ENCODE measurements at regions not wholly inside any gene's neighbourhood (a gene's known extent, or its start where the extent isn't known, plus 50 kb on each side); places are given as distances from the start of the nearest gene placed in this dataset.

DNA sequence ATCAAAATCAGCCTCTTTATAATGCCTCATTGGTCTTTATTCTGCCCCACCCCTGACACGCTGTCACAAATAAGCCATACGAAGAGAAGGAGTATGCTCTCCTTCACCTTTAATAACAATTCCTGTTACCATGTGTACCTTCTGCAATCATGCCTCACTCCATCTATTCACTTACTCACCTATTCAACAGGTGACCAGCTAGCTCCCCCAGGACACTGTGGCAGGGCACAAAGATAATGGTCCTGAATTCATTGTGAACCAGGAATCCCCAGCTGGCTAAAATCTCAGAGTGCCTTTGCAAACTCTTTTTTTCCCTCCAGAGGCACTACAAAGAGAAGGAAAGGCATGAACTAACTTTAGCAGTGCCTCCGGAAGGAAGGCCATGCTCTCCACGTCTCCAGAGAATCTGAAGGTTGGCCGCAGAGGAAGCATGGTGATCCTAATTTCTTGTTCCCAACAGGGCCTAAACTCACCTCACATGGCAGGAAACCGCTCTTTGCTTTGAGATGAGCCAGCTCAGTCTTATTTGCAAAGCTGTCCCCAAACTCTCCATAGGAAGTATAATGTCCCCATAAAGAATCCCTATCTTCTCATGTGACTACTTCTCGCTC is 590.3 kb downstream of the BUD13 start:
- DNase-seq (ENCODE audit: low spot score), result no peak

DNA sequence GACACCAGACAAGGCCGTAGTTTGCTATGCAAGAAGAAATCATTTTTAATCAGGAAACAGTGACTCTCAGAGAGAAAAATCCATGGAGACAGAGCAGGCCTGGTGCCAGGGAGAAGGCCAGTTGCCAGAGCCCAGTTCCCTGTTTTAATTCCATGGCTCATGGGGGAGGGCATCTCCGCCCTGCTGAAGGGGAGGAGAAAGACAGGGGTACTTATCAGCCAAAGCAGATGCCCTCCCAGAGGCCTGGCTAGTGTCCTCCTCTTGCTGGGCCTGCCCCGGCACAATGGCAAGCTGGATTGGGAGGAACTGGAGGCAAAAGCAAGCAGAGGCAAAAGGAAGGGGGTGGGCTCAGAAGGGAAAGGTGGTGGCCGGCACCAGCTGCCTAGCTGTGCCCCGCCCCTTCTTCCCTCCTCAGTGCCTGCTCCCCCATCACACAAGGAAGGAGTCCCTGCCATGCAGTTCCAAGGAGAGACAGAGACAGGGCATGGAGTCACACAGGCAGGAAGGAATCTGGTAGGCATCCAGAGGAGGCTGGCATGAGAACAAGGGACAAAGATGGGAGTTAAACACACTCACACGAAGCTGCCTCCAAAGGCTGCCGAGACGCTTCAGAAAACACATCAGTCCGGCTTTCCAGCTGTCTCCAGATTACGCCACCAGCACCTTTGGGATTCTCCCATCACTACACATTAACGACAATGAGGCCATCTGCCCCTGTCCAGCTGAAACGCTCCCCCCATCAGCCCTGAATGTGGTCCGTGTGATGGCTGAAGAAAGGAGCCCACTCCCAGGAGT is 591.8 kb downstream of the BUD13 start:
- DNase-seq (ENCODE audit: low spot score), result no peak

DNA sequence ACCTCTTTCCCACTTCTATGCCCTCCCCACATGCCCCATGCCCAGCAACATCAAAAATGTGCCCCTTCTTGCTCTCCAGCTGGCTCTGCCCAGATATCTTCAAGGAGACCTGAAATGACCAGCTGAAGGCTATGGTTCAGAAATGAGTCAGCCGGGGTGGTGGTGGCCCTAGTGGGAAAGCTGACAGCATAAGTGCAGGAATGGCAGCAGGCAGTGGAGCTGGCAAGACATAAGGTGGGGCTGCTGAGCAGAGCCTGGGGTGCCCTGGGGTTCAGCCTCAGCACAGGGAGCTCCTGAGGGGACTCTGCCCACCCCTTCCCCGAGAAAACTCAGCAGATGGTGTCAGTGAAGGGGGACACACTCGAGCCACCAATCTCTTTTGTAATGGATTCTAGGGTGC is 593.4 kb downstream of the BUD13 start:
- no peak for DNase-seq (ENCODE audit: low spot score)

DNA sequence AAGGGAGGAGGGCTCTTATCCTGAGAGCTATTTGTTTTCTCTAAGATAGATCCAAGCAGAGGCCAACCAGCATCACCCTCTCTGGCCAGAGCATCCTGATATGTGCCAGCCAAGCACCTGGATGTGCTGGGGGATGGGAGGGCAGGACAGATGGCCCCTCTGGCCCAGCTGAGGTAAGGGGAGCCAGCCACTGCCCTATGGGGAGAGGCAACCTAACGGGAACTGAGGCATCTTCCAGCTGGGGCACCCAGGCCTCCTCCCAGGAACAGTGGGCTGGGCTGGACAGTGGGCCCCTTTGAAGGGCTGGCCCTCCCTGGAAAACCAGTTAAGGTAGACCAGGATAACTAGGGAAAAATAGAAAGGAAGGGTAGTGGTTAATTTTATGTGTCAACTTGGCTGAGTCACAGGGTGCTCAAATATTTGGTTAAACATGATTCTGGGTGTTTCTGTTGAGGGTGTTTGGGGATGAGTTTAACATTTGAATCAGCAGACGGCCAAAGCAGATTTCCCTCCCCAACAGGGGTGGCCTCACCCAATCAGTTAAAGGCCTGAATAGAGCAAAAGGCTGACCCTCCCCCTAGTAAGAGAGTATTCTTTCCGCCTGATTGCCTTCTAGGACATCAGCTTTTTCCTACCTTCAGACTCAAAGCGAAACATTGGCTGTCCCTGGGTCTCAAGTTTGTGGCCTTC is 595.1 kb downstream of the BUD13 start:
- no peak for DNase-seq (ENCODE audit: low spot score)

DNA sequence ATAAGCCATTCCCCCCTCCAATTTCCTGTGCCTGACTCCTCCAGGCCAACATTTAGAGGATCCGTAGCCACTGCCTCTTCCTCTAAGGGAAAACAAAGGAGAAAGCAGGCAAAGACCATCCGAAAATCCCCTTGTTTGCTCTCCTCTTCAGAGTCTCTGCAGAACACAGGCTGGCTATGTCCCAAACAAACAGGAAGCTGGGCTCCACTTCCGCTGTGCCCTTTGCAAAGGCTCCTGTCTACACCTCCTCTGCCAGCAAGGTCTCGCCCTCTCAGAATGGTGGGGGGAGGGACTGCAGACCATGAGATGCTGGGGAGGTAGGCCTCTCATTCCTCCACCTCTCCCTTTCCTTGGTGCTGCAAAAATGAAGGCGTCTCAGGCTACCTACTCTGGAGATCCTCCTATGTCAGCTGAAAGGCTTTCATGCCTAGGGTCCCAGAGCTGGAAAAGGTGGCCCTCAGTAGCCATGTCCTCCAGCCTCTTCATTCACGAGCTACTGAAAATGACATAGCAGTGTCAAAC is 596.2 kb downstream of the BUD13 start:
- no peak for DNase-seq (ENCODE audit: low spot score)

DNA sequence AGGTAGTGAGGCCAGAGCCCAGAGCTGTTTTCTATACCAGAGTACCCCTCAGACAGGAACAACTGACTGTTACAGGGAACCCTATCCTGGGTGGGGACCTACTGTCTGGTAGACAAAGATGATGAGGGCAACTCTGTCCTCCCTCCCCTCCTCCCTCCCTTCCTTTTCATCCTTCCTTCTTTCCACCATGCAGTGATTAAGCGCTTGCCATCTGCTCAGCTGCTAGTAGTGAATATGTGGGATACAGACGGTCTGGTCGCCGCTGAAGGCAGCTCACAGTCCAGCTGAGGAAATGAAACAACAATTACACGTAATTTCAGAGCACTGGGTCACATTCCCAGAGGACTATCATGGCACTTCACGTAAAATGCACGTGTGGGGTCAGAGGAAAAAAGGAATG is 597.1 kb downstream of the BUD13 start:
- DNase-seq (ENCODE audit: low spot score), result no peak

DNA sequence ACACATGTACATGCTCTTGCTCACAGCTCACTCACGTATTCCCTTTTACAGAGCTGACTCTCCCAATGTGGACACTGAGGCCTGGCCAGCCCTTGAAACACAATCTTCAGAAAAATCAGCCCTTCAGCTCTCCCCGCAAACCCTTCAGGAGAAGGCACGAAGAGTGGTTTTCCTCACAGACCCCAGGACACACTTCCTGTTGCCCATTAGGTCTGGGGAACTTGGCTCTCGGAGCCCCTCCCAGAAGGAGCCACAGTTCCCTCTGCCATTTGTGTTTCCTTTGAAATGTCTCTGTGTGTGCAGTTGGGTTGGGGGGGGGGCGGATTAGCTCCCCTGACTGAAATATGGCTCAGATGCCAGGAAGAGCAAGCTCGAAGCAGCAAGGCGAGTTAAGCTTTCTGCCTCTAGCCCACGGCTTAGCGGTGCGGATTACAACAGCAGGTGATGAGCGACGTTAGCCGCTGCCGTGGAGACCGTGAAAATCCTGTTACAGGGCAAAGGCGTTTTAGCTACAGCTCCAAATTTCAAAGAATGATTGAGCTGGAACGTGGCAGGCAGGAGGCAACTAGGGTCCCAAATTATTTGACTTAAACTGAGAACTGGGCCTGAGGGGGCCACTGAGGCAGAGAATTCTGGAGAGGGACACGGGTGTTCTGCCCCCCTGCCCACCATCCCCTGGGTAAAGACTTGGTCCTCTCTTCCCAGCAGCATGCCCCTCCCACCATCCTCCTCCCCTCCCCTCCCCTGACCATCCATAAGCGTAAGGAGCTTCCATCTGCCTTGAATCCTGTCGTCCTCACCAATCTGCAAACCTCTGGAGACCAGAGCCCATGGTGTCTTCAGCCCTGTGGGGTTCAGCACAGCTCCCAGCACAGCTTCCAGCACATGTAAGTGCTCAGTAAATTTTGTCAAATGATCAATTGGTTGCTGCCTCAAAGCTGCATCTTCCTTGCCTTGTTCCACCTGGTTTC is 598.6 kb downstream of the BUD13 start:
- DNase-seq (ENCODE audit: low spot score), result no peak

DNA sequence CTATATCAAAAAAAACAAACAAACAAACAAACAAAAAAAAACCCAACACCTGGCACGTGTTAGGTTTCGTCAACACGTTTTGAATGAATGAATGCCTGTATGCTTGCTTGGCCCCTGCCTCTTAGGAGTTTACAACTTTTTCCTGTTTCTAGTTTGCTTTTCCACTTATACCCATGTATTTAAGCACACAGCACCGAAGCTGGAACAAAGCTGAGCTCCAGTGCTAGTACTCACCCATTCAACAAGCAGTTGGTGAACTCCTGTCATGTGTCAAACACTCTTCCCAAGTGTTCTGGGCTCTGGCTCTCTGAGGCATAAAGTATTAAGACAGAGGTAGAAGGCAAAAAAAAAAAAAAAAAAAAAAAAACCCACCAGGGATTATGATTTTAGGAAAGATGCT is 599.3 kb downstream of the BUD13 start:
- no peak for DNase-seq (ENCODE audit: low spot score)

DNA sequence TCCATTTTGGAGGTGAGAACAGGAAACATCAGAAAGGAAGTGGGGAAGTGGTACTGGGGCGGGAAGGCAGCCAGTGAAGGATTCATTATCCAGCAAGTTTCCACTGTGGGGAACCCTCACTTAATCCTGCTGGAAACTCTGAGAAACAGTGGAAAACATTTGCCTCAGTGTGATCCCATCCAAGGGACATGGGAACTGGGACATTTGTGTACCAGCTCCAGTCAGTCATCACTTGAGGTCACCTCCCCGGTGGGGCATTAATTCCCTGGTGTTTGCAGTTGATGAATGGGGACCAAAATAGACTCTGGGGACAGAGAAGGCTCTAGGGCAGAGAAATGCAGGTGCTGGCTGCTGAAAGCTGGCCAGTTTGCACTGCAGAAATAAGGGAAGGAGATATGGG is 599.9 kb downstream of the BUD13 start:
- no peak for DNase-seq (ENCODE audit: low spot score)

DNA sequence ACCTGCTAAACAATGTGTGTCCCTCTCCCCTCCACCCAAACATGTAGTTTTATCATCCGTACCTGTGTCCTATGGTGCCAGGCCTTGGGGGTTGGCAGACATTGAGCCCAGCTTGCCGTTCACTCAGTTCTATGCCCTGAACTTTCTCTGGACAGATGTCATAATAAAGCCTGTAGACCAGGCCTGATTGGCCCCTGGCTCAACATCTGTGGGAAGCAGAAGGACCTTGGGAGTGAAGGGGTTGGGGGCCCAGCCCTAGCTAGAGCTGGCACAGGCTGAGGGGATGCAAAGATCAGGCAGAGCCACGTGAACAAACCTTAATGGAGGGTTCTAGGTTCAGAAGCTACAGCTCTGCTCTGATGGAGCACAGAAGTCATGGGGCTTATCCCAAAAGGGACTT is 600.6 kb downstream of the BUD13 start:
- DNase-seq (ENCODE audit: low spot score), result no peak

DNA sequence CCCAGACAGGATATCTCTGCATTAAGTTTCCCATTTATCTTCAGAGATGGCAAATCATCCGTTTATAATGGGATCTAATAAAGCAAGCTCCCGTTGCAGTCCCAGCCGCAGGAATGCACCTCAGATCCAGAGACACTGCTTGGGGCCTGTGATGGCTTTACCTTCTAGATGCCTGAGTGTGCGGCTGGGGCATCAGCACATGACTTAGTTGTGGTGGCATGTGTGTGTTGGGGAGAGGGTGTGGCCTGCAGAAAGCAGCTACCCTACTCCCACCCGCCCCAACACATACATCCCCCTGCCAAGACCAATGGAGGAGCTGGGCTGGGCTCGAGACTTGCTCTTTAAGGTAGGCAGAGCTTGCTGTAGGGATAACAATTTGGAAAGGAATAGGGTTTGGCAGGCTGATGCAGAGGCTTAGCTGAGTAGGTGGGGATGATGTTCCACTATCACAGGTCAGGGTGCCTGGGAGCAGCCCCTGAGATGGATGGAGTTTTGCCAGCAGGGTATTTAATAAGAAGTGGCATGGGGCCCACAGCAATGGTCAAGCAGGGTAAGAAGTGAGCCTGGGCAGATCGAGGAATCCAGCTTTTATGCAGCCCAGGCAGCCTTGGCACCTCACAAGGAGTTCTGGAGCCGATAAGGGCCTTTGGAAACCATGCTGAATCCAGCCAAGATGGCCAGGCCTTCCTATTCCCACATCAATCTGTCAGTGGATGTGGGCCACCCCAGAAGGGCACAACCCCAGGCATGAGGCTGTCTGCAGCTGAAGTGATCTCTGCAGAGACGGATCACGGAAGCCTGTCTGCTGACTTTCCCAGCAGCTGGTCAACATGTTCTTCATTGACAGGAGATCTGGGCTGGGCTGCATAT is 601.3 kb downstream of the BUD13 start:
- DNase-seq (ENCODE audit: low spot score), result no peak

DNA sequence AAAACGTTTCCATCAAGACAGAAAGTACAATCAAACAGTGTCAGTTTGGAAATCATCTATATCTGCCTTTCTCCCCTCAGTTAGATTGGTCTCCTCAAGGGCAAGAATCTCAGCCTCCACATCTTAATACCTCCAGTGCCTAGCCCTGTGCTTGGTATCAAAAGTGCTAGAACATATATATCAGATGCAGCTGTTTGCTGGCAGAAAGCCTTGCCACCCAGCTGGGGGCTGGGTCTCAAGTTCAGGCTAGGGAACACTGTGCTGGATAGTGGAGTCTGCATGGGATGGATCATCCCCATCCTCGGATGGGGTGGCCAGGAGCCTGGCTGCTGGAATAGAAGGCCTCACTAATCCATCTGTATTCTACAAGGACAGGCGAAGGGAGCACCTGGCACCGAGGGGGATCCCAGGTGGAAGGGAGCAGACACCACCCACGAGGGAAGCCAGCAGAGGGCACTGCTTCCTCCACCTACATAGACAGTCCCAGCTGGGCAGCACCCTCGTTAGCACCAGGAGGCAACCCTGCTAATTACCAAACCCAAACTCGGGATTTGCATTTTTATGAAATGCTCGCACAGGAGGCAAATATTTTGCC is 602.2 kb downstream of the BUD13 start:
- DNase-seq (ENCODE audit: low spot score), result no peak

DNA sequence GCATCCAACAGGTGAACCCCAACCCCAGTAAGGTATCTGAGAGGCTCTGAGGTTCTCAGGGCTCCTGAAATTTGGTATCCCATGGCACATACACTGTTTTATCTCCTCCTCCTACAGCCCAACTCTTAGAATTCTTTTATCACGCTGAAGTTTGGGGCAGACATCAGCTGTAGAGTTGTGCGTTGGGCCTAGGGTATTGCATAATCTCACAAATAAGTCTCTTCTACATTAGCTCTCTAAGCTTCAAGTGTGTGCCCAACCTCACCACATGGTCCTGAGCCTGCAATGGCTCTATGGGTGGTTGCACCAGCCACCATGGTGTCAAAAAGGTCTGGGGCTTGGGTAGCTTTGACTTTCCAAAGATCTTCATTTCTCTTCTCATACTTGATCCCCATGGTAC is 603.0 kb downstream of the BUD13 start:
- DNase-seq (ENCODE audit: low spot score), result no peak

DNA sequence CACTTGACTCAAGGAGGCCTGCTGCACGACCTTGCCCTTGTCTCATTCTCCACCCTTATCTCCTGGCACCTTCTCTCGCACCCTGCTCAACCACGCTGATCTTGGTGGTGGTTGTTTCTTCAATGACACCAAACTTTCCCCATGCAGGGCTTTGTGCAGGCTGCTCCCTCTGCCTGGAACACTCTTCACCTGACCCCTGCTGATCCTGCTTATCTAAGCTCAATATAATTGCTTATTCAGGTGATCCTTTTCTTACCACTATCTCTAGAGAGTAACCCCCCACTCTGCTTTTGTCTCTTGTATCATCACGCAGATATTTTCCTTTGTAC is 604.4 kb downstream of the BUD13 start:
- no peak for DNase-seq (ENCODE audit: low spot score)

DNA sequence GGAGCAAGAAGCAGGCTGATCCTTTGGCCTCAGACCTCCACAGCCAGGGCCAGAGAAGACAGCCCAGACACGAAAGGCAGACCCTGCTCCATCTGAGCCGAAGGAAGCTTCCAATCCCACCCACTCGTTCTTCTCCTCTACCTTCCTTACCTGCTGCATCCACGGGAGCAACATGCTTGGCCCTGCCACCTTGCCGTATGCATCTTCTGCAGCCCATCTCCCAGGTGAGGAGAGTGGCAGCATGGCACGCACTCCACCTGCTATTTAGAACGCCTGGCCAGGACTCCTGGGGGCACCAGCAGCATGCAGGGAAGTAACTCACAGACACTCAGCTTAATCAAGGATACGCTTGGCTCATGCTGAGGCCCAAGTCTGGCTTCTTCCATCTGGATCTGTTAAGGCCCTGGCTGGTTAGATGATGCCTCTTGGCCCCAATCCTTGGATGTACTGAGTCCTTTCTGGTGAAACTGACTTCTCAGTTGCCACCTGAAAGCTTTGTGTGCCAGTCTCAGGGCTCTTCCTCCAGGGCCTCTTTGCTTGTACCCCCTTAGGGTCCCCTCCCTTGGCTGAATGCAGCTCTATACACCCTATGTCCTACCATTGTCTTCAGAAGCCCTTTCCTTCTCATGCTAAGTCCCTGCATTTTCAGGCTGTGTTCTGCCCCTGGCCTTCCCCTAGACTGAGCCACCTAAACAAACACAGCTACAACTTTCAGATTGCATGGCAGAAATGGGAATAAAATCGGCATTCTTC is 604.9 kb downstream of the BUD13 start:
- DNase-seq (ENCODE audit: low spot score), result no peak

DNA sequence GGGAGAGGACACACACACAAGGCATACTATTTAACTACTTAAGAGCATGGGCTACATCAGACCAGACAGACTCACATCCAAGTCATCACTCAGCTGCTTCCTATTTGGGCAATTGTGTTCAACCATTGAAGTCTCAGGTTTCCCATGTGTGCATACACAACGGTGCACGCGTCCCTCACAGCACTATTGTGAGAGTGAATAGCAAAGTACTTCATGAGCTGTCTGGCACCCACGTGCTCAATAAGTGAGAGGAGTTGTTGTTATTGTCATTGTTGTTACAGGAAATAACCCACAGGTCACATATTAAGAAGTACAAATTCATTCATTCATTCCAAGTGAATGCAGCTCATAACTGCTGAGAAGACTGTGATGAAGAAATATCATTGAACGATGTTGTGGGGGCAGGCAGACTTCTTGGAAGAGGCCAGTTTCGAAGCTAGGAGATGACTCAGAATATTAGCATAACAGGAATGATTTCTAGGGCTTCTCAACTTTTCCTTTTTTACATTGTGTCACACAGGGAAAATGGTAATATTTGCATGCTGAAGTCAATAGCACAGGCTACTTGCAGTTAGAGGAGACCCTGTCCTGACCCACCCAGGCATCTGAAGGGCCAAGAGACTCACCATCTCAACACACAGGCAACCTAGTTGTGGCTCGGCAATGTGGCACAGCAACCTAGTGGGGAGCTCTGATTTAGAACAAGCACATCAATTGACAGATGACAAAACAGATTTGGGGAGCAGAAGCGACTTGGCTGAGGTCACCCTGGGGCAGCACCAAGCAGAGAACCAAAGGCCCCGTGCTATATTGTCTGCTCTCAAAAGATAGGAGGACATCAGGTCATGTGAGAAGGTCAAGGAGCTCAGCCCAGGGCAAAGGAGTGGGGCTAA is 606.0 kb downstream of the BUD13 start:
- DNase-seq (ENCODE audit: low spot score), result no peak

DNA sequence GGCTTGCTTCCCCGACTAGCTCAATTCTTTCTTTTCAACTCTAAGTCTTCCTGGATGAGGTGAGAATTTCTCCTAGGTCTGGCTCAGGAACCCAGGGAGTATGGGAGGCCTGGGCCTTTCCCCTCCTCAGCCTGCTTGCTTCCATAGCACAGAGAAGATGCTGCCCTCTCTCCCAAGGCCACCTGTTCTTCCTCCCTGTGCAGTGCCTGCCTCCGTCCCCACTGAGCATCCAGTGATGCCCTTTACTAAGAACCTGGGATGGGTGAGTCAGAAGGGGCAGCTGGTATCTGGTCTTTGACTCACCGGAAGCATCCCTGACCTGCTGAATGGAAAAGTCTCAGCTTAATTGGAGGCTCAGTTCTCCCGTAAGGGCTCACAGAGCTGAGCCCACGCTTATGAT is 607.9 kb downstream of the BUD13 start:
- DNase-seq (ENCODE audit: low spot score), result no peak

DNA sequence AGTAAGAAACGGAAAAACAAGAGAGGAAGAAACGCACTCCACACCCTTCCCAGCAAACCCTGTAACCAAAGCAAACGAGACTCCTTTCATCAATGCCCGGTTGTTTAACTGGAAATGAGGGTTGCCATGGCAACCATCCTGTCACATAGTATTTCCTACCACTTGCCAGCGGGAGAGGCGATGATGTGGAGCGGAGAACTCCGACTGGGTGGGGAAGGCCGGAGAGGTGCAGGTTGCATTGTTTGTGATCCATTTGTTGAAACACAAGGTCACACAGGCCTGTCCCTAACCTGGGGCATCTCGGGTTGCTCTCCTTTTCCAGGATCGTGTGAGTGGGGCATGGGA is 609.9 kb downstream of the BUD13 start:
- no peak for DNase-seq (ENCODE audit: low spot score)
